Left colon (tissue), 2 donors: ENCODE measurements at regions not wholly inside any gene's neighbourhood (a gene's known extent, or its start where the extent isn't known, plus 50 kb on each side); places are given as distances from the start of the nearest gene placed in this dataset.

ENCODE experiments used
- ATAC-seq: fragments of 200-7000 bp; cut with Tn5 transposase; one replicate; pipeline ENCODE4 v1.9.1; 2020; ENCODE audit warnings: mild to moderate bottlenecking, moderate library complexity
- DNase-seq, 2 donors: peaks; one replicate each; pipeline ENCODE4 v3.0.0-alpha.2; 2020
- intact Hi-C, 2 donors: fragments of 100-400 bp; cut with DNase I in 1 of 2; cut with micrococcal nuclease in 1 of 2; formaldehyde crosslinking; loops; one replicate each; pipeline versions ENCODE4 v1.11.2 to v1.14.0; 2022; cut with DNase I, micrococcal nuclease
- donor health status: DM: no; HTN: no; CAD: no.
- donor health status: DM: yes; HTN: yes; CAD: no.

GRCh38 chr5:34533582-34534522, 122.3 kb upstream of the RAI14 start:
- DNase-seq: no peak
- no peak for ATAC-seq
- intact Hi-C loops: no loop called here

- ATAC-seq: no peak
- intact Hi-C loops: no loop called here
- no peak for DNase-seq
These were observed 121.5 kb upstream of the RAI14 start for GRCh38 chr5:34534523-34535103.

GRCh38 chr5:34535433-34535832, 120.7 kb upstream of the RAI14 start:
- intact Hi-C loops: no loop called here
- no peak for ATAC-seq
- DNase-seq: no peak

GRCh38 chr5:34535944-34536623, 120.0 kb upstream of the RAI14 start:
- DNase-seq: no peak
- intact Hi-C loops: no loop called here
- ATAC-seq: peak; percentile 50

GRCh38 chr5:34536699-34537098, 119.4 kb upstream of the RAI14 start:
- intact Hi-C loops: no loop called here
- DNase-seq (no peak), ATAC-seq (no peak)

- no peak for ATAC-seq
- no peak for DNase-seq
- intact Hi-C loops: no loop called here
These were observed 118.0 kb upstream of the RAI14 start for GRCh38 chr5:34538026-34538672.

GRCh38 chr5:34539183-34539582, 116.9 kb upstream of the RAI14 start:
- ATAC-seq (peak; percentile 59), DNase-seq (no peak)
- intact Hi-C loops: no loop called here

- DNase-seq (no peak), ATAC-seq (no peak)
- intact Hi-C loops: no loop called here
These were observed 115.1 kb upstream of the RAI14 start for GRCh38 chr5:34541067-34541466.

- intact Hi-C loops: no loop called here
- no peak for DNase-seq
- ATAC-seq: no peak
These were observed 113.3 kb upstream of the RAI14 start for GRCh38 chr5:34542818-34543217.

- intact Hi-C loops: no loop called here
- DNase-seq: no peak
- no peak for ATAC-seq
These were observed 112.4 kb upstream of the RAI14 start for GRCh38 chr5:34543687-34544086.

- no peak for ATAC-seq
- intact Hi-C loops: no loop called here
- no peak for DNase-seq
These were observed 111.7 kb upstream of the RAI14 start for GRCh38 chr5:34544403-34544802.

- ATAC-seq (peak; percentile 46), DNase-seq (no peak)
- intact Hi-C loops: no loop called here
These were observed 111.0 kb upstream of the RAI14 start for GRCh38 chr5:34545164-34545563.

- ATAC-seq (no peak), DNase-seq (no peak)
- intact Hi-C loops: no loop called here
These were observed 110.5 kb upstream of the RAI14 start for GRCh38 chr5:34545626-34546025.

GRCh38 chr5:34547300-34548085, 108.6 kb upstream of the RAI14 start:
- DNase-seq: no peak
- intact Hi-C loops: no loop called here
- no peak for ATAC-seq

GRCh38 chr5:34548086-34548403, 108.1 kb upstream of the RAI14 start:
- DNase-seq: no peak
- no peak for ATAC-seq
- intact Hi-C loops: no loop called here

- no peak for ATAC-seq
- intact Hi-C loops: no loop called here
- DNase-seq: no peak
These were observed 105.9 kb upstream of the RAI14 start for GRCh38 chr5:34550247-34550646.

- intact Hi-C loops: no loop called here
- no peak for DNase-seq
- ATAC-seq: no peak
These were observed 105.2 kb upstream of the RAI14 start for GRCh38 chr5:34550964-34551363.

- no peak for ATAC-seq
- intact Hi-C loops: no loop called here
- peak in 1 of 2 donors; percentile 31 for DNase-seq
These were observed 104.2 kb upstream of the RAI14 start for GRCh38 chr5:34551911-34552433.

- intact Hi-C loops: no loop called here
- DNase-seq: no peak
- no peak for ATAC-seq
These were observed 103.4 kb upstream of the RAI14 start for GRCh38 chr5:34552686-34553085.
